IMR-90 (cell line): ENCODE measurements at regions not wholly inside any gene's neighbourhood (a gene's known extent, or its start where the extent isn't known, plus 50 kb on each side); places are given as distances from the start of the nearest gene placed in this dataset.
"Not testable (repeated sequence)": the region's sequence is repeated elsewhere in the genome, so short reads cannot be mapped to it uniquely, and the experiment has no call there.

ENCODE experiments used
- FOS ChIP-seq: fragments of 150-350 bp; IDR thresholded peaks from 2 replicates; pipeline ENCODE4 v1.6.1; 2016; ENCODE audit warnings: low read depth, low read length
- MAFK ChIP-seq: IDR thresholded peaks from 2 replicates; pipeline ENCODE4 v1.6.1; 2012; ENCODE audit warnings: low read depth, low read length, improper control_type of control experiment
- MAZ ChIP-seq: IDR thresholded peaks from 2 replicates; pipeline ENCODE4 v1.6.1; 2012; ENCODE audit warnings: low read depth, mild to moderate bottlenecking, low read length, improper control_type of control experiment, moderate library complexity, borderline replicate concordance
- MXI1 ChIP-seq: IDR thresholded peaks from 2 replicates; pipeline ENCODE4 v1.6.1; 2012; ENCODE audit warnings: low read depth, mild to moderate bottlenecking, low read length, moderate library complexity, borderline replicate concordance
- NFE2L2 ChIP-seq: fragments of 150-350 bp; IDR thresholded peaks from 2 replicates; pipeline ENCODE4 v1.6.1; 2016; ENCODE audit warnings: low read depth, mild to moderate bottlenecking, low read length
- POLR2A ChIP-seq: IDR thresholded peaks from 2 replicates; pipeline ENCODE4 v1.6.1; 2012; ENCODE audit warnings: mild to moderate bottlenecking, low read depth, low read length
- RAD21 ChIP-seq: IDR thresholded peaks from 2 replicates; pipeline ENCODE4 v1.6.1; 2012; ENCODE audit warnings: low read length, improper control_type of control experiment
- RCOR1 ChIP-seq: IDR thresholded peaks from 2 replicates; pipeline ENCODE4 v1.6.1; 2012; ENCODE audit warnings: mild to moderate bottlenecking, low read length, improper control_type of control experiment; ENCODE audit not compliant: insufficient replicate concordance
- RFX5 ChIP-seq: IDR thresholded peaks from 2 replicates; pipeline ENCODE4 v1.8.0; 2012; ENCODE audit warnings: low read depth, mild to moderate bottlenecking, low read length, moderate library complexity
- SMC3 ChIP-seq: fragments of 150-350 bp; IDR thresholded peaks from 2 replicates; pipeline ENCODE4 v1.6.1; 2016; ENCODE audit warnings: low read depth, mild to moderate bottlenecking, antibody characterized with exemption, low read length, moderate library complexity
- TF ChIP-seq, protein P1 (sequence below): fragments of 150-350 bp; IDR thresholded peaks from 2 replicates; pipeline ENCODE4 v1.6.1; 2017; ENCODE audit warnings: mild to moderate bottlenecking, antibody characterized with exemption, low read length, low read depth
- TF ChIP-seq, protein P2 (sequence below): conservative IDR thresholded peaks from 2 replicates; pipeline ENCODE4 v1.5.1; 2012; ENCODE audit warnings: mild to moderate bottlenecking, low read depth, low read length, improper control_type of control experiment

DNA sequence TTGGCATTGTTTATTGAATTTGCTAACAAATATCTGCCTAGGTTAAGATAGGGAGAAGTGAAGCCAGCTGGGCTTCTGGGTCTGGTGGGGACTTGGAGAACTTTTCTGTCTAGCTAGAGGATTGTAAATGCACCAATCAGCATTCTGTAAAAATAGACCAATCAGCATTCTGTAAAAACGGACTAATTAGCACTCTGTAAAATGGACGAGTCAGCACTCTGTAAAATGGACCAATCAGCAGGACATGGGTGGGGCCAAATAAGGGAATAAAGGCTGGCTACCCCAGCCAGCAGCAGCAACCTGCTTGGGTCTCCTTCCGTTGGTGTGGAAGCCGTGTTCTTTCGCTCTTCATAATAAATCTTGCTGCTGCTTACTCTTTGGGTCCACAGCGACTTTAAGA, 198.4 kb downstream of the MRPS30 start:
- not testable (repeated sequence) for TF ChIP-seq POLR2A, RAD21, MAZ, MXI1, RFX5, FOS, RCOR1, NFE2L2, SMC3
- TF ChIP-seq, protein P1, sequence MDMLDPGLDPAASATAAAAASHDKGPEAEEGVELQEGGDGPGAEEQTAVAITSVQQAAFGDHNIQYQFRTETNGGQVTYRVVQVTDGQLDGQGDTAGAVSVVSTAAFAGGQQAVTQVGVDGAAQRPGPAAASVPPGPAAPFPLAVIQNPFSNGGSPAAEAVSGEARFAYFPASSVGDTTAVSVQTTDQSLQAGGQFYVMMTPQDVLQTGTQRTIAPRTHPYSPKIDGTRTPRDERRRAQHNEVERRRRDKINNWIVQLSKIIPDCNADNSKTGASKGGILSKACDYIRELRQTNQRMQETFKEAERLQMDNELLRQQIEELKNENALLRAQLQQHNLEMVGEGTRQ = not testable (repeated sequence)
- TF ChIP-seq, protein P2, sequence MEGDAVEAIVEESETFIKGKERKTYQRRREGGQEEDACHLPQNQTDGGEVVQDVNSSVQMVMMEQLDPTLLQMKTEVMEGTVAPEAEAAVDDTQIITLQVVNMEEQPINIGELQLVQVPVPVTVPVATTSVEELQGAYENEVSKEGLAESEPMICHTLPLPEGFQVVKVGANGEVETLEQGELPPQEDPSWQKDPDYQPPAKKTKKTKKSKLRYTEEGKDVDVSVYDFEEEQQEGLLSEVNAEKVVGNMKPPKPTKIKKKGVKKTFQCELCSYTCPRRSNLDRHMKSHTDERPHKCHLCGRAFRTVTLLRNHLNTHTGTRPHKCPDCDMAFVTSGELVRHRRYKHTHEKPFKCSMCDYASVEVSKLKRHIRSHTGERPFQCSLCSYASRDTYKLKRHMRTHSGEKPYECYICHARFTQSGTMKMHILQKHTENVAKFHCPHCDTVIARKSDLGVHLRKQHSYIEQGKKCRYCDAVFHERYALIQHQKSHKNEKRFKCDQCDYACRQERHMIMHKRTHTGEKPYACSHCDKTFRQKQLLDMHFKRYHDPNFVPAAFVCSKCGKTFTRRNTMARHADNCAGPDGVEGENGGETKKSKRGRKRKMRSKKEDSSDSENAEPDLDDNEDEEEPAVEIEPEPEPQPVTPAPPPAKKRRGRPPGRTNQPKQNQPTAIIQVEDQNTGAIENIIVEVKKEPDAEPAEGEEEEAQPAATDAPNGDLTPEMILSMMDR = not testable (repeated sequence)
- TF ChIP-seq MAFK = peak; percentile 52
